ENCODE measurements at regions not wholly inside any gene's neighbourhood (a gene's known extent, or its start where the extent isn't known, plus 50 kb on each side); places are given as distances from the start of the nearest gene placed in this dataset.

DNA sequence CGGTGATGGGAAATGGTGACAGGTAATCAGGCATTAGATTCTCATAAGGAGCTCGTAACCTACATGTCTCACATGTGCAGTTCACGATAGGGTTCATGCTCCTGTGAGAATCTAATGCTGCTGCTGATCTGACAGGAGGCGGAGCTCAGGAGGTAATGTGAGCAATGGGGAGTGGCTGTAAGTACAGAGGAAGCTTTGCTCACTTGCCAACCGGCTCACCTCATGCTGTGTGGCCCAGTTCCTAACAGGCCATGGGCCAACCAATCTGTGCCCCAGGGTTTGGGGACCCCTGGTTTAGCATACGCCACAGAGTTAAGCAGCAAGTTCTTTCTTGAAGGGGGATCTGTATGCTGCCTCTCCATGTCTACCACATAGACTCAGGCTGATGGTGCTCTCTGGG is 133.1 kb downstream of the IQUB start:
- DNase-seq, result no peak

GRCh38 chr7:123400196-123400595 is 134.2 kb downstream of the IQUB start:
- DNase-seq, result no peak

DNA sequence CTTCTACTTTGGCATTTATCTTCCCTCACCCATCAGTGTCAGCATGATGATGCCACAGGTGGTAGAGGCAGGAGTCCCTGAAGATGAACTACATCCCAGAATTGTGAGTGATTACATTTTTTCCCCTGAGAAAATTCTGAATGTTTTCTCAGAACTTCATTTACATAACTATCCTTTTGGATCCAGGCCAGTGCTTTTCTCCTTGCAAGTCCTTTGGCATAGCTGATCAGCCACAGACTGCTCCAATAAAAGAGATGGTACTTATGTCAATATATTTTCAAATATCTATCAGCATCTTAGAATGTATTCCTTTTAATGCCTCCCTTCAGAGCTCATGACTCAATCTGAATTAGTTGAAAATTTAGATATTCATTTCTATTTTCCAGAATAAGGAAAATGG is 135.5 kb downstream of the IQUB start:
- DNase-seq, result peak; percentile 18

DNA sequence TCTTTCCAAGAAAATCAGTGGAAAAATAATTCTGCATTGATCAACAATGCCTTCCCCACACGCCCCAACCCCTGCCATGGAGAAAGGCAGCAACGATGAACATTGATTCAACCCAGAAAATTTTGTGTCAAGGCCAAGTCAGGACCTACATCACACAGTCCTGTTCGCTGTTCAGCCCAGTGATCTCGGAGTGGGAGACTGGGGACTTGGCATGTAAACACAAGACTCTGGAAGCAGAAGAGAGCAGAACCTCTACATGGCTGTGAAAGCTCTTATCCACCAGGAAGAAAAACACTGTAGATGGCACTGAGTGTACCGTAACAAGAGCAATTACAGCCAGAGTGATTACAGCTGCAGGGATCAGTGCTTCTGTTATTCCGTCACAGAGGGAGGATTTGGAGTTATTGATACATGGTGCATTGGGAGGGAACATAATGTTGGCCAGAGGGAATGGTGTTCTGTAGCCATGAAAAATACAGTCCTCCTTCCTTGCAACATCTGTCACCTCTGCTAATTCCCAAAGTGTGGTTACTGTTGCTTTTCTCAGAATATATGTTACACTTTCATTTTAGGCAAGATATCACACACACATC is 136.6 kb downstream of the IQUB start:
- peak; percentile 52 for DNase-seq

DNA sequence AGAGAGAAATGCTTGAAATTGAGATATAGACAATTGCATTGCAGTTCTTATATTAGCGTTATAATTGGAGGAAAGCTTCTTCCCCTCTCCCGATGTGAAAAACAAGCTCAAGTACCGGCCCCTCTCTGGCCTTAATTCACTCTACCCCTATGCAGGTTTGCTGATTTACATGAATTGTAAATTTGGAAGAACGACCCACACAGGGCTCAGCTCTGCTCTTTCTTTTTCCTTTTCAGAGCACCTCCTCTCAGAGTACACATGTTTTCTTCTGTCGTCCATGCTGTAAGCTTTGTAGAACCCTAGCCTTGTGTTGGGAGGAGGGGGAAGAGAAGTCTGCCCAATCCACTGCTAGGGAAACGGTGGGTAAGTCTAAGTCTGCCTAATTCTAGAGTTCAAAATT is 140.8 kb downstream of the IQUB start:
- DNase-seq, result no peak

GRCh38 chr7:123372368-123372767 is 162.0 kb downstream of the IQUB start:
- DNase-seq, result no peak

- peak; percentile 8 for DNase-seq
Observed at GRCh38 chr7:123367484-123368122, 166.8 kb downstream of the IQUB start.

DNA sequence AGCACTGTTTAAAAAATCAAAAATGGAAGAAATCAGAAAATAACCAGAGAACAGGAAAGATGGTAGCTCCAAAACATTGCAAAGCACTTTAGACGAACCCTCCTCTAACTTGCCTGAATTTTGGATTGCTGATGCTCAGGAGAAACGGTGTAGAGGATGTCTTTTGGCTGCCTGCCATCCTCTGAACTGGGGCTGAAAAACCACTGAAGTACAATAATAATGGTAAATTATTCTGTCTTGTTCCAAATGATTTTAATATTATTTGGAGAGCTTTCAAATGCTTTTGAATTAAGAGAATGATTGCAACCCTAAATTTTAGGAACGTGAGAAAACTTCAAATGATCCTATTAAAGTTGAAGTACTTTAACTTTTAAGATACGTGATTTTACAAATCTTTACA is 167.3 kb upstream of the SLC13A1 start:
- DNase-seq, result no peak

- no peak for DNase-seq
Observed at GRCh38 chr7:123366626-123367025, 166.9 kb upstream of the SLC13A1 start.

DNA sequence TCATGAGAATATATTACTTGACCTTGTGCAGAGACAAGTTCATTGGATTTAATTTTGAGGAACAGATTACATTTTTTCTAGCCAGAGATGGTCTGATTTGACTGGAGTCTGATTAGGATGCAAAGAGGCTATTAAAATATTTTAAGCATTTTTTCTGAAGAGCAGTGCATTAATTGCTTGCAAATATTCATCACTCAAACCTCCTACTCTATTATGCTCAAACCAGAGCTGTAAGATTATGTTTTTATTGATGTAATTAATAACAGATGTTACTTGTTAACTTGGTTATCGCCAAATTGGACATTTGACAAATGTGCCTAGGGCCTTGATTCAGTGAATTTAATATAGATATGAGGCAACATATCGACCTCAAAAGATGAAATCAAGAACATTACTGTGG is 160.9 kb upstream of the SLC13A1 start:
- no peak for DNase-seq

DNA sequence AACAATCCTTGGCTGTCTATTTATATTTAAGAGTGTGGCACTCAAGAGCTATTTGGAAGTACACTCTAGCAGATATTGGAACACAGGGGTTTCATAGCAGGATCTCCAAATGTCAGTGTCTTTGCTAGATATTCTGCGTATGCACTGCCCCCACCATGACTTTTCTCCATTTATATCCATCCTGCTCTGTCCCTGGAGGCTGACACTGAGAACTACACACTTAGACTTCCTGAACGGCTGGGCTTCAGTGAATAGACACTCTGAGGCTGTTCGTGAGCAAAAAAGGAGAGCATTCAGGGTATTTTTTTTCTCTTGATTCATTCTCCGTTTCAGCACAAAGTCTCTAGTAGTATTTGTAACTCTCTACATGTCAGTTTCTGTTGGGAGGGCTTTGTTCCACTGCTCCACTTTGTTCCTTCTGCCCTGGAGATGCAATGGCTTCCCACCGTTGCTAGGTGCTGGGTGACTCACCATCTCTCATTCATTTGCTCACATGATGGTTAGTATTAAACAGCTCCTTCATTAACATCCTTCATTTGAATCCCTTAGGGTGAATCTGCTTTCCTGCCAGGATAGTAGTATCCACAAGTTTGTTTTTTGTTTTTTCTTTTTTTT is 155.9 kb upstream of the SLC13A1 start:
- DNase-seq, result peak; percentile 61

DNA sequence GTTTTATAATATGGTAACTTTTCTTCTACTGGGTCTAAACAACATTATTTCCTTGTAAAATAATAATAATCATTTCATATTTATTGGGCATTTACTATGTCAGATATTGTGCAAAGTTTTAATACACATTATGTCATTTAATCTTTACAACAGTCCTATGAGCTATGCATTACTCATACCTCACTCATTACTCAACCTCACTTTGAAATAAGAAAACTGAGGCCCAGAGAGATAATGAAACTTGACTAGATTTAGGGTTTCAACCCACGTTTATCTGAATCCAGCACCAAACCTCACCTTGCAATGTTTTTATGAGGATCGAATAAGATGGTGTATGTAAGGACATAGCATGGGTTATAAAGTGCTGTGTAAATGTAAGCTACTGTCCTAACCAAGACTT is 153.2 kb upstream of the SLC13A1 start:
- no peak for DNase-seq

GRCh38 chr7:123351516-123352505 is 152.0 kb upstream of the SLC13A1 start:
- no peak for DNase-seq

- DNase-seq, result no peak
Observed at GRCh38 chr7:123351027-123351426, 151.3 kb upstream of the SLC13A1 start.

DNA sequence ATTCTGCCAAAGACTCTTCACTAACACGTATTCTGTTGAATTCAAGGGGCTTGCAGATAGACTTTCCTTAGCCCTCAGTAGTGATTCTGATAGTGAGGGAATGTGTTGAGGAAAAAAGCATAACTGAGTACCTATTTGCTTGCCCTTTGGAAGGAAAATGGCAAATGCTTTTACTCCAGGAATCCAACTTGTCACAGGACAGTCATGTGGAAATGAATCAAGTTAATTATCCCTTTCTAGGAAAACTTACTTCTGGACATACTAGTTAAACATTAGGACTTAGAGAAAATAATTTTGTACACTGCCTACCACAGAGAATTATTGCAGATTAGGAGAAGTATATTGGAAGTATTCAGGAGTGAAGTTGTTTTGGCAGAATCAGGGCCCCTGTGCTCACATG is 148.9 kb upstream of the SLC13A1 start:
- DNase-seq, result no peak

DNA sequence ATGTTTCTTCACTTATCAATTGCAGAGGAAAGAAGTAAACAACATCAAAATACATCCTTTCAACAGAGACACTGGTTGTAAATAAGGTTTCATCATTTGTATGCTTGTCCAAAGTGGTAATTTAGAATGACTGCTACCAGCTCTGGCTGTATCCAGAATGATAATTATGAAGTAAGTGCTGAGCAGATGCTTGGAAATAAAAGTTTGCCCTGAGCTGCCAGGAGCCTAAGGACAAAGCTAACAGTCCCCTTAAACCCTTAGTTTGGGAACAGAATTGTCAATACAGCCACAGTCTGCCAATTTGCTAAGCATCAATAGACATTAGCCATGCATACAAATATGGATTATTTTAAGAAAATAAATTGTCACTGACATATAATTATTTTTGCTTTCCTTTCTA is 147.0 kb upstream of the SLC13A1 start:
- no peak for DNase-seq

GRCh38 chr7:123343611-123344010 is 143.8 kb upstream of the SLC13A1 start:
- DNase-seq, result no peak

DNA sequence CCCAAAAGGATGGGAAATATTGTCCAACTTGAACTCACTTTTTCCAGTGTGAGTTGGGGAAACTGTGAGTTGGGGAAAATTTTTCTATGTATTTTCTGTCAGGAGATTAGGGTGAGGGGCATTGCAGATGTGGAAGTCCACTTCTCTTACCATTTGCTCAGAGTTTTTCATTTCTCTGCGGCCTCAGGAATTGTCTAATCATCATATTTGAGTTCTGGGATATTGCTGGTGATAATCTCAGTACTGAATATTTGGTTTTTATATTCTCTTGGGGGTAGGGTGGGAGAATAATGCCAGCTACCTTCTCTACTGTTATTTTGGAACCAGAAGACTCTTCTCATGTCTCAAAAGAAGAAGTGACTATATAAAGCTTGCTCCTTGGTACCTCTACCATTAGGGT is 141.3 kb upstream of the SLC13A1 start:
- no peak for DNase-seq

DNA sequence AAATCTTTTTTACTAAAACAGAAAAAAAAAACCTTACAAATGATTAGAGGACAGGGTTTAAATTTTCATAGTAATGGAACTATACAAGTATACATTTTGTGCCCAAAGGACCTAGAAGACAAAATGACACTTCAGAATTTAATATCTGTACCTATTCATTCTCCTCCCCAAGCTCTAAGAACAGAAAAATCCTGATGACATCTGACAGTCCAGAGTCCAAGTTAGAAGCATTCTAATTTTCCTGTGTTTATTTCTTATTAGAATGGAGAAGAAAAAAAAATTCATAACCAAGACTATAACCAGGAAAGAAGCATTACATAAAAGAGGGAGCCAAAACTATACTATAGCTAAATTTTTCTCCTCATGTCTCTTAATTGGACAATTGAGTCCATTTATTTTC is 138.9 kb upstream of the SLC13A1 start:
- DNase-seq, result no peak

DNA sequence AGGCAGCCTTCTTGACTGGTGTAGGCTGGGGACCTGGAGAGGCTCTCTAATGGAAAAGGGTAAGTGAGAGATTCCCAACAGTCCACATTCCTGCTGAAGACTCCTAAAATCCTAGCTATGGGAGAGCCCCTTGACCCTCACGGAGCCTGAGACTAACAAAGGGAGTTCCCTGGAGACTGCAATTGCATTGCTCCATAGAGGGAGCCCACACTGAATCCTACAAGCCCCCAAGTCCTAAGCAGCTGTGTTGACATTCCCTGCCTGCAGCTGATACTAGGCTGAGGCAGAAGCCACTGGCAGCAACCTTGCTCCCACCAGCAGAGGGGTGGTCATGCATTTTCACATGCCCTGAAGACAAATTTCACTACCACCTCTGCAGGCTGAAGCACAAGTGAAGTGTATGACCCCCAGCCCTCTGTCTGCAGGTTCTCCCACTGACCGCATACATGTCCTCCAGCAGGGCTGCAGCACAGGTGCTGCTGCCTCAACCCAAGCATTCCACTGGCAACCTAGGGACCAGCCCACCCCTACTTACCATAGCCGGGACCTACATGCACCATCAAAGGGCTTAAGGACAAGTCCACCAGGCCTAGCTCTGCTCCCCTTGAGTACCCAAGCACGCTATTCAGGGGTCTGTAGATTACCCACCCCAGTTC is 130.3 kb upstream of the SLC13A1 start:
- no peak for DNase-seq

- DNase-seq, result no peak
Observed at GRCh38 chr7:123327661-123328060, 127.9 kb upstream of the SLC13A1 start.

- DNase-seq, result no peak
Observed at GRCh38 chr7:123324283-123324682, 124.5 kb upstream of the SLC13A1 start.

GRCh38 chr7:123323689-123324088 is 123.9 kb upstream of the SLC13A1 start:
- no peak for DNase-seq

Measured in NCI-H146 (cell line).